IPS-20b (cell line): ENCODE measurements at regions not wholly inside any gene's neighbourhood (a gene's known extent, or its start where the extent isn't known, plus 50 kb on each side); places are given as distances from the start of the nearest gene placed in this dataset.
A peak's percentile ranks its signal among the peaks of the same experiment; 100 is the strongest.
"Not testable (repeated sequence)": the region's sequence is repeated elsewhere in the genome, so short reads cannot be mapped to it uniquely, and the experiment has no call there.

Source experiments
- H3K27ac ChIP-seq: one replicate; pipeline ENCODE4 v1.5.1; 2013; ENCODE audit warnings: low read length
- H3K27me3 ChIP-seq: 2 replicates; pipeline ENCODE4 v1.6.1; 2013; ENCODE audit warnings: mild to moderate bottlenecking, low read length, inconsistent platforms; ENCODE audit not compliant: insufficient read depth
- H3K36me3 ChIP-seq: 2 replicates; pipeline ENCODE4 v1.6.1; 2013; ENCODE audit warnings: low read depth, mild to moderate bottlenecking, inconsistent platforms, low read length, moderate library complexity; ENCODE audit not compliant: insufficient read depth
- H3K4me1 ChIP-seq: 2 replicates; pipeline ENCODE4 v1.6.1; 2013; ENCODE audit warnings: mild to moderate bottlenecking, control low read depth, inconsistent platforms, low read length, moderate library complexity; ENCODE audit not compliant: insufficient read depth
- H3K4me3 ChIP-seq: 2 replicates; pipeline ENCODE4 v1.5.1; 2013; ENCODE audit warnings: mild to moderate bottlenecking, low read length, inconsistent platforms
- H3K9ac ChIP-seq: 2 replicates; pipeline ENCODE4 v1.6.1; 2013; ENCODE audit warnings: low read depth, mild to moderate bottlenecking, inconsistent platforms, low read length, moderate library complexity
- H3K9me3 ChIP-seq: 2 replicates; pipeline ENCODE4 v1.6.1; 2013; ENCODE audit warnings: mild to moderate bottlenecking, low read depth, low read length, inconsistent platforms; ENCODE audit not compliant: insufficient read depth

GRCh38 chr5:152070591-152070990 is 145.9 kb upstream of the GLRA1 start:
- Histone ChIP-seq H3K4me1 (peaks cover 19% of the 10 kb centered on the region; the same call in 1 of the 2 replicates), H3K9ac (no peak overlapping the region), H3K9me3 (no peaks in the 10 kb centered on the region), H3K27me3 (no peaks in the 10 kb centered on the region), H3K36me3 (no peaks in the 10 kb centered on the region), H3K4me3 (no peak overlapping the region), H3K27ac (no peak overlapping the region)

- Histone ChIP-seq H3K9me3 (no peaks in the 10 kb centered on the region), H3K27ac (no peak overlapping the region), H3K36me3 (no peaks in the 10 kb centered on the region), H3K27me3 (no peaks in the 10 kb centered on the region), H3K4me3 (0 out of 2 replicates have a peak overlapping the region, but pooled peaks have one; percentile 7), H3K4me1 (peaks cover 13% of the 10 kb centered on the region; the same call in 1 of the 2 replicates), H3K9ac (no peak overlapping the region)
These were observed 142.1 kb upstream of the GLRA1 start for GRCh38 chr5:152066784-152067183.

- Histone ChIP-seq H3K36me3 (no peaks in the 10 kb centered on the region), H3K9me3 (no peaks in the 10 kb centered on the region), H3K4me3 (no peak overlapping the region), H3K27me3 (no peaks in the 10 kb centered on the region), H3K27ac (no peak overlapping the region), H3K4me1 (peaks cover 13% of the 10 kb centered on the region; the same call in 1 of the 2 replicates), H3K9ac (no peak overlapping the region)
These were observed 138.4 kb upstream of the GLRA1 start for GRCh38 chr5:152063004-152063403.

- Histone ChIP-seq H3K27ac (no peak overlapping the region), H3K9ac (no peak overlapping the region), H3K4me1 (peaks cover under 1% of the 10 kb centered on the region; the same call in 1 of the 2 replicates)
These were observed 136.4 kb upstream of the GLRA1 start for GRCh38 chr5:152061095-152061494.

GRCh38 chr5:152058267-152058666 is 133.6 kb upstream of the GLRA1 start:
- no peaks in the 10 kb centered on the region for H3K27me3 ChIP-seq

More at GRCh38 chr5:152061095-152061494, 136.4 kb upstream of the GLRA1 start:
- Histone ChIP-seq H3K9me3 (no peaks in the 10 kb centered on the region), H3K36me3 (no peaks in the 10 kb centered on the region), H3K4me3 (no peak overlapping the region), H3K27me3 (no peaks in the 10 kb centered on the region)

GRCh38 chr5:152056931-152057330 is 132.3 kb upstream of the GLRA1 start:
- no peaks in the 10 kb centered on the region for H3K27me3 ChIP-seq
- H3K9me3 ChIP-seq, result no peaks in the 10 kb centered on the region
- no peaks in the 10 kb centered on the region for H3K36me3 ChIP-seq
- H3K9ac ChIP-seq, result no peak overlapping the region
- no peak overlapping the region for H3K4me3 ChIP-seq
- no peak overlapping the region for H3K27ac ChIP-seq
- peaks cover 7% of the 10 kb centered on the region; the same call in 1 of the 2 replicates for H3K4me1 ChIP-seq

More at GRCh38 chr5:152058267-152058666, 133.6 kb upstream of the GLRA1 start:
- no peak overlapping the region for H3K27ac ChIP-seq
- no peaks in the 10 kb centered on the region for H3K4me1 ChIP-seq
- no peaks in the 10 kb centered on the region for H3K36me3 ChIP-seq
- H3K9ac ChIP-seq, result no peak overlapping the region
- no peak overlapping the region for H3K4me3 ChIP-seq
- no peaks in the 10 kb centered on the region for H3K9me3 ChIP-seq

GRCh38 chr5:152052470-152052869 is 127.8 kb upstream of the GLRA1 start:
- Histone ChIP-seq H3K27me3 (no peaks in the 10 kb centered on the region), H3K27ac (no peak overlapping the region), H3K4me3 (peak overlapping the region; percentile 21; the same call in 1 of the 2 replicates), H3K9me3 (peaks cover 5% of the 10 kb centered on the region; the same call in 1 of the 2 replicates), H3K4me1 (peaks cover 13% of the 10 kb centered on the region), H3K36me3 (no peaks in the 10 kb centered on the region), H3K9ac (no peak overlapping the region)

- peaks cover 6% of the 10 kb centered on the region; the same call in 1 of the 2 replicates for H3K9me3 ChIP-seq
- no peak overlapping the region for H3K9ac ChIP-seq
- H3K36me3 ChIP-seq, result no peaks in the 10 kb centered on the region
- peak overlapping the region; percentile 21; the same call in 1 of the 2 replicates for H3K4me3 ChIP-seq
- H3K4me1 ChIP-seq, result peaks cover 13% of the 10 kb centered on the region
- no peak overlapping the region for H3K27ac ChIP-seq
- H3K27me3 ChIP-seq, result no peaks in the 10 kb centered on the region
These were observed 127.1 kb upstream of the GLRA1 start for GRCh38 chr5:152051499-152052454.

- Histone ChIP-seq H3K4me3 (no peak overlapping the region), H3K27me3 (no peaks in the 10 kb centered on the region), H3K27ac (no peak overlapping the region), H3K36me3 (no peaks in the 10 kb centered on the region), H3K9ac (no peak overlapping the region), H3K4me1 (peaks cover under 1% of the 10 kb centered on the region; the same call in 1 of the 2 replicates), H3K9me3 (peaks cover 6% of the 10 kb centered on the region; the same call in 1 of the 2 replicates)
These were observed 121.7 kb upstream of the GLRA1 start for GRCh38 chr5:152046361-152046760.

- not testable (repeated sequence) for H3K9ac ChIP-seq, H3K4me3 ChIP-seq, H3K36me3 ChIP-seq, H3K27ac ChIP-seq, H3K9me3 ChIP-seq, H3K4me1 ChIP-seq, H3K27me3 ChIP-seq
These were observed 114.2 kb upstream of the GLRA1 start for GRCh38 chr5:152038856-152039255.

- H3K4me1 ChIP-seq, H3K36me3 ChIP-seq, H3K27ac ChIP-seq, H3K27me3 ChIP-seq, H3K9me3 ChIP-seq, H3K9ac ChIP-seq, H3K4me3 ChIP-seq: not testable (repeated sequence)
These were observed 101.8 kb upstream of the GLRA1 start for GRCh38 chr5:152026328-152027024.
